Neural cell (in vitro differentiated cells): ENCODE measurements at regions not wholly inside any gene's neighbourhood (a gene's known extent, or its start where the extent isn't known, plus 50 kb on each side); places are given as distances from the start of the nearest gene placed in this dataset.

Experiments used
- H2AFZ ChIP-seq: fragments of 200-600, 300-800 bp; sonication (generic), shearing (Covaris generic); 2 replicates; pipeline ENCODE4 v1.6.0; 2014; ENCODE audit warnings: low read depth, mild to moderate bottlenecking, antibody characterized with exemption, low read length, moderate library complexity
- H3F3A ChIP-seq: fragments of 200-600 bp; shearing (Covaris generic); 2 replicates; pipeline ENCODE4 v1.6.1; 2016; ENCODE audit warnings: mild to moderate bottlenecking, moderate library complexity, mixed read lengths, antibody characterized with exemption, low read length; ENCODE audit not compliant: insufficient read depth, poor library complexity, severe bottlenecking
- H3K27ac ChIP-seq: fragments of 200-600, 300-800 bp; sonication (generic), shearing (Covaris generic); 2 replicates; pipeline ENCODE4 v1.5.1; 2014; ENCODE audit warnings: mild to moderate bottlenecking, low read length, moderate library complexity
- H3K27me3 ChIP-seq: fragments of 300-800, 200-600 bp; sonication (generic), shearing (Covaris generic); 2 replicates; pipeline ENCODE4 v1.6.0; 2014; ENCODE audit warnings: mild to moderate bottlenecking, low read depth, low read length, moderate library complexity; ENCODE audit not compliant: insufficient read depth
- H3K36me3 ChIP-seq: fragments of 300-800, 200-600 bp; sonication (generic), shearing (Covaris generic); 2 replicates; pipeline ENCODE4 v1.5.1; 2014; ENCODE audit warnings: mild to moderate bottlenecking, antibody characterized with exemption, low read length, moderate library complexity; ENCODE audit not compliant: insufficient read depth
- H3K4me2 ChIP-seq: fragments of 300-800, 200-600 bp; sonication (generic), shearing (Covaris generic); 2 replicates; pipeline ENCODE4 v1.6.0; 2014; ENCODE audit warnings: mild to moderate bottlenecking, low read length
- H3K4me3 ChIP-seq: fragments of 300-800, 200-600 bp; sonication (generic), shearing (Covaris generic); 2 replicates; pipeline ENCODE4 v1.5.1; 2014; ENCODE audit warnings: mild to moderate bottlenecking, low read length, moderate library complexity
- H3K79me2 ChIP-seq: fragments of 200-600 bp; shearing (Covaris generic); replicated peaks from 2 replicates; pipeline ENCODE4 v1.6.0; 2014; ENCODE audit warnings: mild to moderate bottlenecking, low read length, moderate library complexity; ENCODE audit not compliant: insufficient read depth
- H3K9ac ChIP-seq: fragments of 300-800, 200-600 bp; sonication (generic), shearing (Covaris generic); 2 replicates; pipeline ENCODE4 v1.6.1; 2016; ENCODE audit warnings: mild to moderate bottlenecking, low read length, mixed read lengths
- H3K9me2 ChIP-seq: fragments of 200-600 bp; shearing (Covaris generic); 2 replicates; pipeline ENCODE4 v1.6.1; 2016; ENCODE audit warnings: mild to moderate bottlenecking, low read length, mixed read lengths; ENCODE audit not compliant: insufficient read depth
- H3K9me3 ChIP-seq: fragments of 200-600, 300-800 bp; sonication (generic), shearing (Covaris generic); 2 replicates; pipeline ENCODE4 v1.6.1; 2016; ENCODE audit warnings: mild to moderate bottlenecking, mixed run types, low read length, moderate library complexity, mixed read lengths
- H4K20me1 ChIP-seq: fragments of 200-600 bp; shearing (Covaris generic); 2 replicates; pipeline ENCODE4 v1.6.1; 2016; ENCODE audit warnings: mild to moderate bottlenecking, mixed run types; ENCODE audit not compliant: insufficient read depth
- EP300 ChIP-seq: fragments of 450-650 bp; conservative IDR thresholded peaks from 2 replicates; pipeline ENCODE4 v1.6.1; 2014; ENCODE audit warnings: antibody characterized with exemption, mild to moderate bottlenecking, moderate library complexity; ENCODE audit not compliant: poor library complexity, severe bottlenecking
- EZH2 ChIP-seq: fragments of 200-600, 300-800 bp; shearing (Covaris generic), sonication (generic); IDR thresholded peaks from 2 replicates; pipeline ENCODE4 v1.6.1; 2014; ENCODE audit warnings: antibody characterized with exemption, low read length, borderline replicate concordance, mild to moderate bottlenecking; ENCODE audit not compliant: insufficient read depth, poor library complexity, severe bottlenecking
- MXI1 ChIP-seq: fragments of 450-650 bp; conservative IDR thresholded peaks from 2 replicates; pipeline ENCODE4 v1.6.1; 2014; ENCODE audit warnings: antibody characterized with exemption, mild to moderate bottlenecking; ENCODE audit not compliant: poor library complexity, severe bottlenecking
- POLR2AphosphoS5 ChIP-seq: IDR thresholded peaks from 2 replicates; pipeline ENCODE4 v1.6.1; 2012
- RAD21 ChIP-seq: fragments of 450-650 bp; conservative IDR thresholded peaks from 2 replicates; pipeline ENCODE4 v1.6.1; 2014; ENCODE audit warnings: antibody characterized with exemption, mild to moderate bottlenecking, moderate library complexity
- REST ChIP-seq: IDR thresholded peaks from 2 replicates; pipeline ENCODE4 v1.6.1; 2012; ENCODE audit warnings: borderline replicate concordance
- SMC3 ChIP-seq: fragments of 450-650 bp; conservative IDR thresholded peaks from 2 replicates; pipeline ENCODE4 v1.6.1; 2014; ENCODE audit warnings: antibody characterized with exemption, mild to moderate bottlenecking, moderate library complexity; ENCODE audit not compliant: poor library complexity
- TAF1 ChIP-seq: IDR thresholded peaks from 2 replicates; pipeline ENCODE4 v1.6.1; 2012; ENCODE audit warnings: low read depth
- TF ChIP-seq, protein P1 (sequence below): fragments of 450-650 bp; IDR thresholded peaks from 2 replicates; pipeline ENCODE4 v1.5.1; 2014; ENCODE audit warnings: antibody characterized with exemption, mild to moderate bottlenecking, moderate library complexity; ENCODE audit not compliant: poor library complexity, severe bottlenecking

DNA sequence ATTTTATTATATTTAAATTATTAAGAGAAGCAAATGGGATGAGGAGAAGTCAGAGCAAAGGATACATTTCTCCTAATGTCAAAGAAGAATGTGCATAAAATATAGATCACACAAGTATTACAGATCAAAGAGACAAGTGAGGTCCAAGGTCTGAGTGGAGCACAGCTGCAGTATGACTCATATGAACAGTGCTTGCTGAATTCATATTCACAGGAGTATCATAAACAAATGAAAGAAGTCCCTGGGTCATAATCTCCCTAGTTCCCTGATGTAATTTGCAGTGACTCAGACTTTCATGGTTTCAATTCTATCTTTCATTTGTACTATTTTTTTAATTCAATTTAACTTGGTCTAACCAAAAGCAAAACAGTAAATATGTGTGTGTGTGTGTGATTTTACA is 499.0 kb upstream of the CCDC179 start:
- Histone ChIP-seq H4K20me1 (no peaks in the 10 kb centered on the region), H3K4me2 (no peak overlapping the region), H3K27me3 (no peaks in the 10 kb centered on the region), H3F3A (no peaks in the 10 kb centered on the region), H3K4me3 (no peak overlapping the region), H3K9me3 (no peaks in the 10 kb centered on the region), H3K79me2 (no peaks in the 10 kb centered on the region), H3K9me2 (no peaks in the 10 kb centered on the region), H3K36me3 (no peaks in the 10 kb centered on the region), H3K27ac (no peak overlapping the region), H3K9ac (no peak overlapping the region), H2AFZ (no peak overlapping the region)
- TF ChIP-seq POLR2AphosphoS5 (no peak), RAD21 (no peak), TAF1 (no peak), EP300 (no peak), REST (no peak), MXI1 (no peak), SMC3 (no peak), EZH2 (no peak)
- TF ChIP-seq, protein P1, sequence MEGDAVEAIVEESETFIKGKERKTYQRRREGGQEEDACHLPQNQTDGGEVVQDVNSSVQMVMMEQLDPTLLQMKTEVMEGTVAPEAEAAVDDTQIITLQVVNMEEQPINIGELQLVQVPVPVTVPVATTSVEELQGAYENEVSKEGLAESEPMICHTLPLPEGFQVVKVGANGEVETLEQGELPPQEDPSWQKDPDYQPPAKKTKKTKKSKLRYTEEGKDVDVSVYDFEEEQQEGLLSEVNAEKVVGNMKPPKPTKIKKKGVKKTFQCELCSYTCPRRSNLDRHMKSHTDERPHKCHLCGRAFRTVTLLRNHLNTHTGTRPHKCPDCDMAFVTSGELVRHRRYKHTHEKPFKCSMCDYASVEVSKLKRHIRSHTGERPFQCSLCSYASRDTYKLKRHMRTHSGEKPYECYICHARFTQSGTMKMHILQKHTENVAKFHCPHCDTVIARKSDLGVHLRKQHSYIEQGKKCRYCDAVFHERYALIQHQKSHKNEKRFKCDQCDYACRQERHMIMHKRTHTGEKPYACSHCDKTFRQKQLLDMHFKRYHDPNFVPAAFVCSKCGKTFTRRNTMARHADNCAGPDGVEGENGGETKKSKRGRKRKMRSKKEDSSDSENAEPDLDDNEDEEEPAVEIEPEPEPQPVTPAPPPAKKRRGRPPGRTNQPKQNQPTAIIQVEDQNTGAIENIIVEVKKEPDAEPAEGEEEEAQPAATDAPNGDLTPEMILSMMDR, result no peak

DNA sequence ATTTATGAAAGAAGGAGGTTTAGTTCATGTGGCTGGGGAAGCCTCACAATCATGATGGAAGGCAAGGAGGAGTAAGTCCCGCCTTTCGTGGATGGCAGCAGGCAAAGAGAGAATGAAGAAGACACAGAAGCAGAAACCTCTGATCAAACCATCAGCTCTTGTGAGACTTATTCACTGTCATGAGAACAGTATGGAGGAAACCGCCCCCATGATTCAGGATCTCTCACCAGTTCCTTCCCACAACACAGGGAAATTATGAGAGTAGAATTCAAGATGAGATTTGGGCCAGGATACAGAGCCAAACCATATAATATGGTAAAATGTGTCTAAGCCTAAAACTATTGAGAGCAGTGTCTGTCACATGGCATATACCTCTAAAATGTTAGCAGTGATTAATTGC is 503.8 kb upstream of the CCDC179 start:
- Histone ChIP-seq H3K27me3 (no peaks in the 10 kb centered on the region), H4K20me1 (no peaks in the 10 kb centered on the region), H3K9ac (no peak overlapping the region), H3K4me3 (no peak overlapping the region), H3K27ac (no peak overlapping the region), H3F3A (no peaks in the 10 kb centered on the region), H3K9me2 (no peaks in the 10 kb centered on the region), H2AFZ (no peak overlapping the region), H3K79me2 (no peaks in the 10 kb centered on the region), H3K4me2 (no peak overlapping the region), H3K36me3 (no peaks in the 10 kb centered on the region), H3K9me3 (no peaks in the 10 kb centered on the region)
- no peak for TF ChIP-seq REST
- no peak for TF ChIP-seq EZH2
- no peak for TF ChIP-seq MXI1
- no peak for TF ChIP-seq SMC3
- no peak for TF ChIP-seq POLR2AphosphoS5
- no peak for TF ChIP-seq TAF1
- TF ChIP-seq, protein P1, result no peak
- no peak for TF ChIP-seq RAD21
- TF ChIP-seq EP300, result no peak
